CD4-positive, alpha-beta T cell (primary cell): ENCODE measurements at regions not wholly inside any gene's neighbourhood (a gene's known extent, or its start where the extent isn't known, plus 50 kb on each side); places are given as distances from the start of the nearest gene placed in this dataset.

Experiments used
- ATAC-seq: fragments of 200-7000 bp; cut with Tn5 transposase; one replicate; pipeline ENCODE4 v1.10.0; 2022; ENCODE audit warnings: mild to moderate bottlenecking; ENCODE audit not compliant: poor library complexity
- CTCF ChIA-PET: fragments of 350-600 bp; sonication (Branson Sonifier 250); formaldehyde crosslinking; loops from one replicate; lab custom pipeline; 2021; ENCODE audit warnings: antibody characterized with exemption, inconsistent platforms; lab: Charles Lee
- POLR2A ChIA-PET: fragments of 350-600 bp; sonication (Branson Sonifier 250); formaldehyde crosslinking; loops from one replicate; lab custom pipeline; 2021; ENCODE audit warnings: antibody characterized with exemption, inconsistent platforms; lab: Charles Lee
- DNase-seq, 14 experiments: peaks; one replicate each; pipeline ENCODE4 v3.0.0-alpha.2; 2013 to 2020; ENCODE audit warnings: mixed read lengths in 2 of 14
- H3K27ac ChIP-seq, 2 donors: one replicate each; pipeline versions ENCODE4 v1.5.1 to v1.7.0; 2013; ENCODE audit warnings: low read length in 2 of 2, low read depth in 1 of 2, mild to moderate bottlenecking in 1 of 2
- H3K27me3 ChIP-seq, 2 experiments: 1 replicate in 1 of 2; 2 replicates in 1 of 2; pipeline versions ENCODE4 v1.6.1 to v1.7.0; 2013; ENCODE audit warnings: low read length in 2 of 2, control low read depth in 1 of 2, mild to moderate bottlenecking in 1 of 2, moderate library complexity in 1 of 2; ENCODE audit not compliant: insufficient read depth in 2 of 2, control insufficient read depth in 1 of 2
- H3K36me3 ChIP-seq: one replicate; pipeline ENCODE4 v1.6.1; 2013; ENCODE audit warnings: low read length, control low read depth; ENCODE audit not compliant: insufficient read depth
- H3K4me1 ChIP-seq: one replicate; pipeline ENCODE4 v1.6.1; 2013; ENCODE audit warnings: low read length, control low read depth; ENCODE audit not compliant: insufficient read depth
- H3K4me3 ChIP-seq: one replicate; pipeline ENCODE4 v1.5.1; 2013; ENCODE audit warnings: mild to moderate bottlenecking, low read length, moderate library complexity
- H3K9me3 ChIP-seq, 2 experiments: 1 replicate in 1 of 2; 2 replicates in 1 of 2; pipeline versions ENCODE4 v1.6.1 to v1.7.0; 2013; ENCODE audit warnings: low read length in 2 of 2, mild to moderate bottlenecking in 2 of 2, control low read depth in 1 of 2, moderate library complexity in 1 of 2; ENCODE audit not compliant: control insufficient read depth in 1 of 2, insufficient read depth in 1 of 2
- H3K27ac Mint-ChIP-seq: one replicate; pipeline ENCODE4 v1.8.0; 2020; ENCODE audit warnings: mixed read lengths
- H3K27me3 Mint-ChIP-seq: one replicate; pipeline ENCODE4 v1.8.0; 2021; ENCODE audit warnings: mixed read lengths
- H3K36me3 Mint-ChIP-seq: one replicate; pipeline ENCODE4 v1.8.0; 2021; ENCODE audit warnings: low read depth, mixed read lengths
- H3K4me1 Mint-ChIP-seq: one replicate; pipeline ENCODE4 v1.8.0; 2021; ENCODE audit warnings: low read depth, mixed read lengths
- H3K4me3 Mint-ChIP-seq: one replicate; pipeline ENCODE4 v1.8.0; 2020; ENCODE audit warnings: mild to moderate bottlenecking, mixed read lengths
- H3K9me3 Mint-ChIP-seq: one replicate; pipeline ENCODE4 v1.8.0; 2020; ENCODE audit warnings: mixed read lengths
- intact Hi-C, 2 experiments: fragments of 100-400 bp; cut with DNase I in 1 of 2; cut with micrococcal nuclease in 1 of 2; formaldehyde crosslinking; loops; one replicate each; pipeline versions ENCODE4 v1.15.1 to v1.9.0; 2023 to 2025; cut with DNase I, micrococcal nuclease
- TF ChIP-seq, protein P1 (sequence below): fragments of 200-600 bp; IDR thresholded peaks from one replicate; pipeline ENCODE4 v1.8.0; 2022; ENCODE audit warnings: antibody characterized with exemption, mild to moderate bottlenecking

DNA sequence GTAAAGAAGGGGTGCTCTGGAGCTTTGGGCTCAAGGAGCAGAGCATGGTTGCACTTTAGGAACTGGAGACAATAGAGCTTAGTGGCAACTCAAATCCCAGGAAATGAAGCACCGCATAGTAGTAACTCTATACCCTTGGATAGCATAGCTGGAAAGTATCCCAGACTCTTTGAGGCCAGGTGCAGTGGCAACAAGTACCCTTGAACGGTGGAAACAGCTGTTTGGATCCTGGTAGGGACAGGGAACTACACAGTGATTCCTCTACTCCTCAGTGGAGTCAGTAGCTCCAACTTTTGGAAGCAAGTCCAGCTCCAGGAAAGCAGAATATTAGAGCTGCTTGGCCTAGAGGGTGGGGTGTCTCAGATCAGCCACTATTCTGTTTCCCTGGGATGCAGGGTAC, 129.0 kb upstream of the WSCD2 start:
- peaks cover 0 to 9% of the 10 kb centered on the region in 2 experiments for H3K9me3 ChIP-seq
- H3K27ac ChIP-seq, result no peak overlapping the region
- H3K36me3 Mint-ChIP-seq, result no peaks in the 10 kb centered on the region
- intact Hi-C loops, result no loop called here
- no peak overlapping the region for H3K27ac Mint-ChIP-seq
- H3K36me3 ChIP-seq, result no peaks in the 10 kb centered on the region
- TF ChIP-seq, protein P1, sequence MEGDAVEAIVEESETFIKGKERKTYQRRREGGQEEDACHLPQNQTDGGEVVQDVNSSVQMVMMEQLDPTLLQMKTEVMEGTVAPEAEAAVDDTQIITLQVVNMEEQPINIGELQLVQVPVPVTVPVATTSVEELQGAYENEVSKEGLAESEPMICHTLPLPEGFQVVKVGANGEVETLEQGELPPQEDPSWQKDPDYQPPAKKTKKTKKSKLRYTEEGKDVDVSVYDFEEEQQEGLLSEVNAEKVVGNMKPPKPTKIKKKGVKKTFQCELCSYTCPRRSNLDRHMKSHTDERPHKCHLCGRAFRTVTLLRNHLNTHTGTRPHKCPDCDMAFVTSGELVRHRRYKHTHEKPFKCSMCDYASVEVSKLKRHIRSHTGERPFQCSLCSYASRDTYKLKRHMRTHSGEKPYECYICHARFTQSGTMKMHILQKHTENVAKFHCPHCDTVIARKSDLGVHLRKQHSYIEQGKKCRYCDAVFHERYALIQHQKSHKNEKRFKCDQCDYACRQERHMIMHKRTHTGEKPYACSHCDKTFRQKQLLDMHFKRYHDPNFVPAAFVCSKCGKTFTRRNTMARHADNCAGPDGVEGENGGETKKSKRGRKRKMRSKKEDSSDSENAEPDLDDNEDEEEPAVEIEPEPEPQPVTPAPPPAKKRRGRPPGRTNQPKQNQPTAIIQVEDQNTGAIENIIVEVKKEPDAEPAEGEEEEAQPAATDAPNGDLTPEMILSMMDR, result no peak
- no peak for ATAC-seq
- no peak overlapping the region for H3K4me3 ChIP-seq
- ChIA-PET CTCF (no interaction called here), POLR2A (no interaction called here)
- H3K4me1 Mint-ChIP-seq, result no peaks in the 10 kb centered on the region
- peaks cover 57% of the 10 kb centered on the region for H3K27me3 Mint-ChIP-seq
- peaks cover 0 to 8% of the 10 kb centered on the region in 2 experiments for H3K27me3 ChIP-seq
- H3K9me3 Mint-ChIP-seq, result peaks cover 9% of the 10 kb centered on the region
- no peaks in the 10 kb centered on the region for H3K4me1 ChIP-seq
- H3K4me3 Mint-ChIP-seq, result no peak overlapping the region
- DNase-seq, result no peak

DNA sequence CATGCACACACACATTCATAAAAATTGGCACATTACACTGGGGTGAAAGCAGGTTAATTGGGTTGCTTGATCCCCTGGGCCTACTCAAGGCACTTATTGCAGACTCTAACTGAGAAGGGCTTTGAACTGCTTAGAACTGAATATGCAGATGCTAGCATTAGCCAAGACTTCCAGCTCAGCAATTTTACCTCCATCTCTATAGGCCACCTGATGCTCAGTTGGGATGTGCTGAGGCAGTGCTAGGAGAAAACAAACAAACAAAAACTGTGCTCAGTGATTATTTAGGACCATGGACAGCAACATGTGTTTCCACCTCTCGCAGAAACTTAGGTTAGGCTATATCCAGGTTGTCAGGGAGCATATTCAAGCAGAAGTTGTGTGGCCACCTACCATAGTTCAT, 124.8 kb upstream of the WSCD2 start:
- TF ChIP-seq, protein P1, result no peak
- no peaks in the 10 kb centered on the region for H3K36me3 Mint-ChIP-seq
- POLR2A ChIA-PET, result no interaction called here
- H3K9me3 Mint-ChIP-seq, result peaks cover 3% of the 10 kb centered on the region
- no peak overlapping the region for H3K27ac ChIP-seq
- no peaks in the 10 kb centered on the region for H3K4me1 Mint-ChIP-seq
- no peak overlapping the region for H3K27ac Mint-ChIP-seq
- no peaks in the 10 kb centered on the region for H3K4me1 ChIP-seq
- DNase-seq, result no peak
- CTCF ChIA-PET, result no interaction called here
- no peak overlapping the region for H3K4me3 ChIP-seq
- peaks cover 40% of the 10 kb centered on the region for H3K27me3 Mint-ChIP-seq
- peaks cover 0 to 9% of the 10 kb centered on the region in 2 experiments for H3K9me3 ChIP-seq
- no peak overlapping the region for H3K4me3 Mint-ChIP-seq
- intact Hi-C loops, result no loop called here
- no peak for ATAC-seq
- H3K27me3 ChIP-seq, result peaks cover 0 to 14% of the 10 kb centered on the region in 2 experiments
- no peaks in the 10 kb centered on the region for H3K36me3 ChIP-seq

DNA sequence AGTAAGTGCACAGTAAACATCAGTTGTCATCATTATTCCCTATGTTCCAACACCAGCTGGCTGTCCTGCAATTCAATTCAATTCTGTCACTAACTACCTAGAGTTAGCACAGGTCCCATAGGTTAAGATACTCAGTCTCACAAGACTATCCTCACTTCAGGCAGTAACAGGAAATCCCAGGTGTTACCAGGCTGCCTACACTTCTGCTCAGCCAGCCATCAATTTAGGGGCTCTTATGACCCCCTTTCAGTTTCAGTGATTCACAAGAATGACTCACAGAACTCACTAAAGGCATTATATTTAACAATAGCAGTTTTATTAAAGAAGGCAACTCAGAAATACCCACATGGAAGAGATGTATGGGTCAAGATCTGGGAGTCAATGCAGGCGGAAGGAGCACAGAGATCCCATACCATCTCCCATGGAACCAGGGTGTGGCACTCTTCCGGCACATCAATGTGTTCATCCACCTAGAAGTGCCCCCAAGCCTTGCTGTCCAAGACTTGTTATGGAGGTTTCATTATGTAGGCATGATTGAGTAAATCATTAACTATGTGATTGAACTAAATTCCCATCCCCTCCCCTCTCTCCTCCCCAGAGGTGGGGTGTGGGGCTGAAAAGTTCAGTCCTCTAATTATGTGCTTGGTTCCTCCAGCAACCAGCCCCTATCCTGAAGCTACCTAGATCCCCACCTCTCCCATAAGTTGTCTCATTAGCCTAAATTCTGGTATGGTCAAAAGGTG, 120.8 kb upstream of the WSCD2 start:
- Mint-ChIP-seq H3K9me3 (no peaks in the 10 kb centered on the region), H3K4me3 (no peak overlapping the region), H3K36me3 (no peaks in the 10 kb centered on the region), H3K27ac (no peak overlapping the region), H3K4me1 (no peaks in the 10 kb centered on the region), H3K27me3 (peaks cover 27% of the 10 kb centered on the region)
- ATAC-seq, result no peak
- DNase-seq, result no peak
- H3K9me3 ChIP-seq, result no peaks in the 10 kb centered on the region
- TF ChIP-seq, protein P1, result no peak
- H3K27ac ChIP-seq, result no peak overlapping the region
- no peaks in the 10 kb centered on the region for H3K36me3 ChIP-seq
- H3K4me1 ChIP-seq, result no peaks in the 10 kb centered on the region
- CTCF ChIA-PET, result no interaction called here
- POLR2A ChIA-PET, result no interaction called here
- no peak overlapping the region for H3K4me3 ChIP-seq
- intact Hi-C loops, result no loop called here
- peaks cover 0 to 6% of the 10 kb centered on the region in 2 experiments for H3K27me3 ChIP-seq
